ENCODE measurements at regions not wholly inside any gene's neighbourhood (a gene's known extent, or its start where the extent isn't known, plus 50 kb on each side); places are given as distances from the start of the nearest gene placed in this dataset.

DNA sequence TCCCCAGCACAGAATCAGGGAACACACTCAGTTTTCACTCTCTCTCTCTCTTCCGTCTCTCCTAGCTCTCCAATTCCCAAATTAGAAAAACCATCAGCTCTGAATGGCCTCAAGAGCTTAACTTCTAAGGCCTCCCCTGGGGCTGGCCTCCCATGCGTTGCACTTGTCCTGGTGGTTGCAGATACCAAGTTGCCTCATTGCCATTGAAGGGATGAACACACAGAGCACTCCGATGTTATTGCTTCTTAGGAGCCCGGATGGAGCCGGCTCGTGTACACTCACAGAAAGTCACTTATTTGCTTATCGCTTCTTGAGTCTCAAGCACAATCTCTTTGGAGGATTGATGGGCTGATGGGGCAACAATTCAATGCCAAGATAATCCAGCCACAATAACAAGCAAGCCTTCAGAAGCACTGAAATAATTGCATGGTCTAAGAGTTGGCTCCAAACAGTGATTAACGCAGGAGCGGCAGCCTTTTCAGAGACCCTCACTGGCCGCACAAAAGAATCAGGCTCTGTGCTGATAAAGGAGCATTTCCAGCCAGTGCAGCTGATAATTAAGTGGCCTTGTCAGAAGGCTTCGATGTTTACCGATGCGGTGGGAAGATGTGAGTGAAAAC lies 175.8 kb upstream of the TMEM132C start:
- TF ChIP-seq CTCF (IDR thresholded peaks at IDR 0.05) (no peak), ZFX (IDR thresholded peaks at IDR 0.05; ENCODE audit: borderline replicate concordance) (no peak)
